HL-60 (cell line): ENCODE measurements at regions not wholly inside any gene's neighbourhood (a gene's known extent, or its start where the extent isn't known, plus 50 kb on each side); places are given as distances from the start of the nearest gene placed in this dataset.

Experiments
- CTCF ChIP-seq: IDR thresholded peaks from one replicate; pipeline ENCODE4 v1.5.1; 2011; ENCODE audit warnings: low read length, control low read depth, inconsistent platforms; ENCODE audit not compliant: insufficient read depth
- REST ChIP-seq: IDR thresholded peaks from 2 replicates; pipeline ENCODE4 v1.6.1; 2012; ENCODE audit warnings: low read depth; ENCODE audit not compliant: insufficient replicate concordance

GRCh38 chr18:73696171-73696570 is 451.5 kb downstream of the FBXO15 start:
- no peak for TF ChIP-seq CTCF
- TF ChIP-seq REST, result no peak
